ENCODE measurements at regions not wholly inside any gene's neighbourhood (a gene's known extent, or its start where the extent isn't known, plus 50 kb on each side); places are given as distances from the start of the nearest gene placed in this dataset.

DNA sequence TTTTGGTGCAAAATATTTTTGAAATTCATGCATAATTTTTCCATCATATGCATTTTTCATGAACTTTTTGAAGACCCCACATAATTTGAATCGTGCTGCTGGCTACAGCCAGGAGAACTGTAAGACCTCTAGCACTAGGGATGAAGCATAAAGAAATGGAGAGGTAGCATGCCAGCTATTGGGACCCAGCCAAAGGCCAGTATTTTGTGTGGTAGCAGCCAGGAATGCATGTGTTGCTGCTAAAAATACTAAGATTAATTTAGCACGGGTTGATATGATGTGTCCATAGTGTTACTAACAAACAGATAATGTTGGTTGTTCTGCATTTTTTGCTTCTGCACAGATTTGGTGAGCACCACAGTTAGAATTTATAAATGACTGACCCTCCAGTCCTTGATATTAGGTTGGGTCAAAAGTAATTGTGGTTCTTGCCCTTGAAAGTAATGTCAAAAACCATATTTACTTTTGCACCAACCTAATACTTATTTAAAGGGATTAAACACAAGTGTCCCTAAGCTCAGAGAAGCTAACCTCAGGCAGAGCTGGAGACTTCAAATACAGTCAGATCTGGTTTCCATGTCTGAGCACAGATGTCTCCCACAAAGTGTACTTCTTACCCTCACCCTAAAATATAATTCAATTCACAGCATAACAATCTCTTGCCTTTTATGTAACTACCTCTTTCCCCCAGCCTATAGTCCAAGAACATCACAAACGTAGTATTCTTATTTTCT is 54.1 kb upstream of the NPSR1 start:
- TF ChIP-seq, protein P1, sequence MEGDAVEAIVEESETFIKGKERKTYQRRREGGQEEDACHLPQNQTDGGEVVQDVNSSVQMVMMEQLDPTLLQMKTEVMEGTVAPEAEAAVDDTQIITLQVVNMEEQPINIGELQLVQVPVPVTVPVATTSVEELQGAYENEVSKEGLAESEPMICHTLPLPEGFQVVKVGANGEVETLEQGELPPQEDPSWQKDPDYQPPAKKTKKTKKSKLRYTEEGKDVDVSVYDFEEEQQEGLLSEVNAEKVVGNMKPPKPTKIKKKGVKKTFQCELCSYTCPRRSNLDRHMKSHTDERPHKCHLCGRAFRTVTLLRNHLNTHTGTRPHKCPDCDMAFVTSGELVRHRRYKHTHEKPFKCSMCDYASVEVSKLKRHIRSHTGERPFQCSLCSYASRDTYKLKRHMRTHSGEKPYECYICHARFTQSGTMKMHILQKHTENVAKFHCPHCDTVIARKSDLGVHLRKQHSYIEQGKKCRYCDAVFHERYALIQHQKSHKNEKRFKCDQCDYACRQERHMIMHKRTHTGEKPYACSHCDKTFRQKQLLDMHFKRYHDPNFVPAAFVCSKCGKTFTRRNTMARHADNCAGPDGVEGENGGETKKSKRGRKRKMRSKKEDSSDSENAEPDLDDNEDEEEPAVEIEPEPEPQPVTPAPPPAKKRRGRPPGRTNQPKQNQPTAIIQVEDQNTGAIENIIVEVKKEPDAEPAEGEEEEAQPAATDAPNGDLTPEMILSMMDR (conservative IDR thresholded peaks at IDR 0.05; ENCODE audit: low read depth in 2 of 2): no peak
- no peak for TF ChIP-seq EZH2phosphoT487 (IDR thresholded peaks at IDR 0.05; ENCODE audit: unreplicated experiment)
- TF ChIP-seq, protein P2, sequence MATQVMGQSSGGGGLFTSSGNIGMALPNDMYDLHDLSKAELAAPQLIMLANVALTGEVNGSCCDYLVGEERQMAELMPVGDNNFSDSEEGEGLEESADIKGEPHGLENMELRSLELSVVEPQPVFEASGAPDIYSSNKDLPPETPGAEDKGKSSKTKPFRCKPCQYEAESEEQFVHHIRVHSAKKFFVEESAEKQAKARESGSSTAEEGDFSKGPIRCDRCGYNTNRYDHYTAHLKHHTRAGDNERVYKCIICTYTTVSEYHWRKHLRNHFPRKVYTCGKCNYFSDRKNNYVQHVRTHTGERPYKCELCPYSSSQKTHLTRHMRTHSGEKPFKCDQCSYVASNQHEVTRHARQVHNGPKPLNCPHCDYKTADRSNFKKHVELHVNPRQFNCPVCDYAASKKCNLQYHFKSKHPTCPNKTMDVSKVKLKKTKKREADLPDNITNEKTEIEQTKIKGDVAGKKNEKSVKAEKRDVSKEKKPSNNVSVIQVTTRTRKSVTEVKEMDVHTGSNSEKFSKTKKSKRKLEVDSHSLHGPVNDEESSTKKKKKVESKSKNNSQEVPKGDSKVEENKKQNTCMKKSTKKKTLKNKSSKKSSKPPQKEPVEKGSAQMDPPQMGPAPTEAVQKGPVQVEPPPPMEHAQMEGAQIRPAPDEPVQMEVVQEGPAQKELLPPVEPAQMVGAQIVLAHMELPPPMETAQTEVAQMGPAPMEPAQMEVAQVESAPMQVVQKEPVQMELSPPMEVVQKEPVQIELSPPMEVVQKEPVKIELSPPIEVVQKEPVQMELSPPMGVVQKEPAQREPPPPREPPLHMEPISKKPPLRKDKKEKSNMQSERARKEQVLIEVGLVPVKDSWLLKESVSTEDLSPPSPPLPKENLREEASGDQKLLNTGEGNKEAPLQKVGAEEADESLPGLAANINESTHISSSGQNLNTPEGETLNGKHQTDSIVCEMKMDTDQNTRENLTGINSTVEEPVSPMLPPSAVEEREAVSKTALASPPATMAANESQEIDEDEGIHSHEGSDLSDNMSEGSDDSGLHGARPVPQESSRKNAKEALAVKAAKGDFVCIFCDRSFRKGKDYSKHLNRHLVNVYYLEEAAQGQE (IDR thresholded peaks at IDR 0.05; ENCODE audit: unreplicated experiment): no peak

Measured in GM23338 (cell line).